ENCODE measurements at regions not wholly inside any gene's neighbourhood (a gene's known extent, or its start where the extent isn't known, plus 50 kb on each side); places are given as distances from the start of the nearest gene placed in this dataset.

GRCh38 chr7:17134786-17135185, 163.7 kb upstream of the AHR start:
- TF ChIP-seq POLR2A (IDR thresholded peaks at IDR 0.05) (no peak), CTCF (IDR thresholded peaks at IDR 0.05) (no peak)
